Duodenal mucosa (tissue), 2 donors: ENCODE measurements at regions not wholly inside any gene's neighbourhood (a gene's known extent, or its start where the extent isn't known, plus 50 kb on each side); places are given as distances from the start of the nearest gene placed in this dataset.

Experiments used
- H3K27ac ChIP-seq: one replicate; pipeline ENCODE4 v1.7.0; 2013; ENCODE audit warnings: low read depth, low read length
- H3K27me3 ChIP-seq, 2 donors: one replicate each; pipeline ENCODE4 v1.7.0; 2013; ENCODE audit warnings: low read length in 2 of 2, control low read depth in 1 of 2; ENCODE audit not compliant: insufficient read depth in 2 of 2, control insufficient read depth in 1 of 2
- H3K36me3 ChIP-seq, 2 donors: one replicate each; pipeline ENCODE4 v1.7.0; 2013; ENCODE audit warnings: low read length in 2 of 2, control low read depth in 1 of 2; ENCODE audit not compliant: insufficient read depth in 2 of 2, control insufficient read depth in 1 of 2
- H3K4me1 ChIP-seq, 2 donors: one replicate each; pipeline ENCODE4 v1.7.0; 2013; ENCODE audit warnings: low read length in 2 of 2, control low read depth in 1 of 2; ENCODE audit not compliant: insufficient read depth in 2 of 2, control insufficient read depth in 1 of 2
- H3K4me3 ChIP-seq, 2 donors: one replicate each; pipeline ENCODE4 v1.7.0; 2013; ENCODE audit warnings: low read length in 2 of 2, low read depth in 1 of 2
- H3K9ac ChIP-seq, 2 donors: one replicate each; pipeline ENCODE4 v1.7.0; 2013; ENCODE audit warnings: low read length in 2 of 2, low read depth in 1 of 2
- H3K9me3 ChIP-seq, 2 donors: one replicate each; pipeline ENCODE4 v1.7.0; 2013; ENCODE audit warnings: low read length in 2 of 2, control low read depth in 1 of 2; ENCODE audit not compliant: control insufficient read depth in 1 of 2

GRCh38 chr9:108534741-108535140, 321.0 kb downstream of the ACTL7B start:
- H3K9ac ChIP-seq: no peak overlapping the region
- no peak overlapping the region for H3K27ac ChIP-seq
- no peaks in the 10 kb centered on the region for H3K4me1 ChIP-seq
- no peaks in the 10 kb centered on the region for H3K36me3 ChIP-seq
- H3K4me3 ChIP-seq: no peak overlapping the region
- no peaks in the 10 kb centered on the region for H3K27me3 ChIP-seq
- no peaks in the 10 kb centered on the region for H3K9me3 ChIP-seq

GRCh38 chr9:108530141-108530540, 325.6 kb downstream of the ACTL7B start:
- no peaks in the 10 kb centered on the region for H3K4me1 ChIP-seq
- no peak overlapping the region for H3K4me3 ChIP-seq
- H3K9me3 ChIP-seq: no peaks in the 10 kb centered on the region
- no peak overlapping the region for H3K27ac ChIP-seq
- no peaks in the 10 kb centered on the region for H3K27me3 ChIP-seq
- H3K9ac ChIP-seq: no peak overlapping the region
- no peaks in the 10 kb centered on the region for H3K36me3 ChIP-seq

- no peak overlapping the region for H3K27ac ChIP-seq
- H3K4me3 ChIP-seq: no peak overlapping the region
- no peaks in the 10 kb centered on the region for H3K36me3 ChIP-seq
- H3K27me3 ChIP-seq: no peaks in the 10 kb centered on the region
- H3K9ac ChIP-seq: no peak overlapping the region
- no peaks in the 10 kb centered on the region for H3K9me3 ChIP-seq
- no peaks in the 10 kb centered on the region for H3K4me1 ChIP-seq
These were observed 327.6 kb downstream of the ACTL7B start for GRCh38 chr9:108528231-108528630.

GRCh38 chr9:108526518-108526917, 329.3 kb downstream of the ACTL7B start:
- no peak overlapping the region for H3K9ac ChIP-seq
- H3K4me1 ChIP-seq: no peaks in the 10 kb centered on the region
- no peaks in the 10 kb centered on the region for H3K9me3 ChIP-seq
- H3K27ac ChIP-seq: no peak overlapping the region
- H3K27me3 ChIP-seq: no peaks in the 10 kb centered on the region
- H3K4me3 ChIP-seq: no peak overlapping the region
- H3K36me3 ChIP-seq: no peaks in the 10 kb centered on the region

GRCh38 chr9:108525186-108525585, 330.6 kb downstream of the ACTL7B start:
- Histone ChIP-seq H3K4me1 (no peaks in the 10 kb centered on the region), H3K9me3 (no peaks in the 10 kb centered on the region), H3K27ac (no peak overlapping the region), H3K36me3 (no peaks in the 10 kb centered on the region), H3K27me3 (no peaks in the 10 kb centered on the region), H3K9ac (no peak overlapping the region), H3K4me3 (no peak overlapping the region)

GRCh38 chr9:108521063-108521590, 334.7 kb downstream of the ACTL7B start:
- Histone ChIP-seq H3K9me3 (no peaks in the 10 kb centered on the region), H3K9ac (no peak overlapping the region), H3K27me3 (no peaks in the 10 kb centered on the region), H3K4me1 (no peaks in the 10 kb centered on the region), H3K4me3 (no peak overlapping the region), H3K36me3 (no peaks in the 10 kb centered on the region), H3K27ac (no peak overlapping the region)

- Histone ChIP-seq H3K9me3 (no peaks in the 10 kb centered on the region), H3K36me3 (no peaks in the 10 kb centered on the region)
These were observed 336.3 kb downstream of the ACTL7B start for GRCh38 chr9:108519437-108519836.

GRCh38 chr9:108517651-108518365, 338.0 kb downstream of the ACTL7B start:
- Histone ChIP-seq H3K9me3 (no peaks in the 10 kb centered on the region), H3K27ac (no peak overlapping the region), H3K4me3 (no peak overlapping the region), H3K36me3 (no peaks in the 10 kb centered on the region), H3K27me3 (no peaks in the 10 kb centered on the region), H3K9ac (no peak overlapping the region), H3K4me1 (no peaks in the 10 kb centered on the region)

More at GRCh38 chr9:108519437-108519836, 336.3 kb downstream of the ACTL7B start:
- H3K4me3 ChIP-seq: no peak overlapping the region
- no peaks in the 10 kb centered on the region for H3K4me1 ChIP-seq
- no peaks in the 10 kb centered on the region for H3K27me3 ChIP-seq
- H3K27ac ChIP-seq: no peak overlapping the region
- H3K9ac ChIP-seq: no peak overlapping the region

- Histone ChIP-seq H3K9me3 (no peaks in the 10 kb centered on the region), H3K36me3 (no peaks in the 10 kb centered on the region), H3K9ac (no peak overlapping the region), H3K4me1 (no peaks in the 10 kb centered on the region), H3K27me3 (no peaks in the 10 kb centered on the region), H3K4me3 (no peak overlapping the region), H3K27ac (no peak overlapping the region)
These were observed 339.4 kb downstream of the ACTL7B start for GRCh38 chr9:108516391-108516790.

- H3K27ac ChIP-seq: no peak overlapping the region
- H3K27me3 ChIP-seq: no peaks in the 10 kb centered on the region
- no peaks in the 10 kb centered on the region for H3K4me1 ChIP-seq
- no peaks in the 10 kb centered on the region for H3K9me3 ChIP-seq
- H3K4me3 ChIP-seq: no peak overlapping the region
- H3K36me3 ChIP-seq: no peaks in the 10 kb centered on the region
- H3K9ac ChIP-seq: no peak overlapping the region
These were observed 339.9 kb downstream of the ACTL7B start for GRCh38 chr9:108515856-108516255.
